ENCODE measurements at regions not wholly inside any gene's neighbourhood (a gene's known extent, or its start where the extent isn't known, plus 50 kb on each side); places are given as distances from the start of the nearest gene placed in this dataset.

GRCh38 chr5:77844373-77844622 is 68.2 kb upstream of the TBCA start:
- no peaks in the 10 kb centered on the region for H4K20me1 ChIP-seq (ENCODE audit: insufficient read depth)
- DNase-seq: no peak
- no peak overlapping the region for H3K4me3 ChIP-seq (ENCODE audit: low read depth in 2 of 2, low read length in 1 of 2)
- no peak overlapping the region for H3K9ac ChIP-seq
- H3K9me2 ChIP-seq: no peaks in the 10 kb centered on the region
- no peaks in the 10 kb centered on the region for H3K79me2 ChIP-seq (ENCODE audit: insufficient read depth)
- no peak overlapping the region for H3K27ac ChIP-seq (ENCODE audit: low read depth in 2 of 2, low read length in 1 of 2)
- ChIA-PET POLR2A (no interaction called here), CTCF (no interaction called here)
- H2AFZ ChIP-seq (ENCODE audit: low read depth): no peak overlapping the region
- no peaks in the 10 kb centered on the region for H3F3A ChIP-seq (replicated peaks; ENCODE audit: insufficient read depth)
- H3K36me3 ChIP-seq (replicated peaks in 1 of 2; ENCODE audit: control insufficient read depth in 1 of 2, insufficient read depth in 2 of 2, low read length in 1 of 2): no peaks in the 10 kb centered on the region
- no peaks in the 10 kb centered on the region for H3K9me3 ChIP-seq
- 81% methylated on average over 10 of the region's 10 CpGs for WGBS (ENCODE audit: low lambda C conversion rate)
- H3K27me3 ChIP-seq (ENCODE audit: insufficient read depth): no peaks in the 10 kb centered on the region
- TF ChIP-seq PBX3 (IDR thresholded peaks at IDR 0.05) (no peak), RAD21 (IDR thresholded peaks at IDR 0.05; ENCODE audit: low read length) (no peak), YY1 (IDR thresholded peaks at IDR 0.05; ENCODE audit: low read depth) (no peak), RFX5 (IDR thresholded peaks at IDR 0.05; ENCODE audit: low read length) (no peak), MXI1 (IDR thresholded peaks at IDR 0.05; ENCODE audit: low read depth, low read length) (no peak), POLR2AphosphoS5 (IDR thresholded peaks at IDR 0.05; ENCODE audit: low read depth, low read length) (no peak)
- H3K4me1 ChIP-seq (ENCODE audit: control insufficient read depth in 1 of 2, insufficient read depth in 2 of 2, low read depth in 1 of 2, low read length in 1 of 2): no peaks in the 10 kb centered on the region
- no peak overlapping the region for H3K4me2 ChIP-seq

- ChIA-PET CTCF (no interaction called here), POLR2A (no interaction called here)
- Histone ChIP-seq H3F3A (replicated peaks; ENCODE audit: insufficient read depth) (no peaks in the 10 kb centered on the region), H3K79me2 (ENCODE audit: insufficient read depth) (no peaks in the 10 kb centered on the region), H3K27ac (ENCODE audit: low read depth in 2 of 2, low read length in 1 of 2) (no peak overlapping the region), H2AFZ (ENCODE audit: low read depth) (no peak overlapping the region), H3K36me3 (replicated peaks in 1 of 2; ENCODE audit: control insufficient read depth in 1 of 2, insufficient read depth in 2 of 2, low read length in 1 of 2) (no peaks in the 10 kb centered on the region), H3K9me2 (no peaks in the 10 kb centered on the region), H3K4me3 (ENCODE audit: low read depth in 2 of 2, low read length in 1 of 2) (no peak overlapping the region), H3K4me2 (no peak overlapping the region), H3K9me3 (no peaks in the 10 kb centered on the region), H3K4me1 (ENCODE audit: control insufficient read depth in 1 of 2, insufficient read depth in 2 of 2, low read depth in 1 of 2, low read length in 1 of 2) (no peaks in the 10 kb centered on the region), H3K27me3 (ENCODE audit: insufficient read depth) (no peaks in the 10 kb centered on the region), H3K9ac (no peak overlapping the region), H4K20me1 (ENCODE audit: insufficient read depth) (no peaks in the 10 kb centered on the region)
- TF ChIP-seq EP300 (IDR thresholded peaks at IDR 0.05; ENCODE audit: borderline replicate concordance in 1 of 2, low read depth in 1 of 2, low read length in 1 of 2) (no peak), FOXJ3 (CRISPR knock-in tag; IDR thresholded peaks at IDR 0.05) (no peak), TAF1 (IDR thresholded peaks at IDR 0.05; ENCODE audit: borderline replicate concordance, low read depth, low read length) (no peak), YY1 (IDR thresholded peaks at IDR 0.05; ENCODE audit: low read depth) (no peak), ELF1 (IDR thresholded peaks at IDR 0.05) (no peak), FOSL2 (IDR thresholded peaks at IDR 0.05; ENCODE audit: borderline replicate concordance, low read depth) (no peak), NRF1 (IDR thresholded peaks at IDR 0.05; ENCODE audit: low read depth, low read length) (no peak), MAX (IDR thresholded peaks at IDR 0.05; ENCODE audit: low read depth) (no peak), MXI1 (IDR thresholded peaks at IDR 0.05; ENCODE audit: low read depth, low read length) (no peak), IRF3 (IDR thresholded peaks at IDR 0.05; ENCODE audit: low read depth, low read length) (no peak), NFIC (IDR thresholded peaks at IDR 0.05; ENCODE audit: borderline replicate concordance) (no peak), GATA2 (CRISPR knock-in tag; IDR thresholded peaks at IDR 0.05) (no peak), SMC3 (IDR thresholded peaks at IDR 0.05; ENCODE audit: low read depth, low read length) (no peak), RFX5 (IDR thresholded peaks at IDR 0.05; ENCODE audit: low read length) (no peak)
- DNase-seq: no peak
- 83% methylated on average over 19 of the region's 24 CpGs for WGBS (ENCODE audit: low lambda C conversion rate)
Measured at GRCh38 chr5:77843570-77844372, 67.6 kb upstream of the TBCA start.
